Fibroblast of the aortic adventitia (primary cell): ENCODE measurements at regions not wholly inside any gene's neighbourhood (a gene's known extent, or its start where the extent isn't known, plus 50 kb on each side); places are given as distances from the start of the nearest gene placed in this dataset.

Experiments
- DNase-seq: peaks from one replicate; pipeline ENCODE4 v3.0.0-alpha.2; 2010; ENCODE audit warnings: low read depth
- H3K4me3 ChIP-seq: 2 replicates; pipeline ENCODE4 v1.5.1; 2011; ENCODE audit warnings: low read depth, mild to moderate bottlenecking, control low read depth, low read length, moderate library complexity
- TF ChIP-seq, protein P1 (sequence below): IDR thresholded peaks from 2 replicates; pipeline ENCODE4 v1.5.1; 2011; ENCODE audit warnings: mild to moderate bottlenecking, low read length, control low read depth, inconsistent platforms; ENCODE audit not compliant: insufficient read depth

GRCh38 chr10:130790339-130790738, 521.2 kb downstream of the TCERG1L start:
- TF ChIP-seq, protein P1, sequence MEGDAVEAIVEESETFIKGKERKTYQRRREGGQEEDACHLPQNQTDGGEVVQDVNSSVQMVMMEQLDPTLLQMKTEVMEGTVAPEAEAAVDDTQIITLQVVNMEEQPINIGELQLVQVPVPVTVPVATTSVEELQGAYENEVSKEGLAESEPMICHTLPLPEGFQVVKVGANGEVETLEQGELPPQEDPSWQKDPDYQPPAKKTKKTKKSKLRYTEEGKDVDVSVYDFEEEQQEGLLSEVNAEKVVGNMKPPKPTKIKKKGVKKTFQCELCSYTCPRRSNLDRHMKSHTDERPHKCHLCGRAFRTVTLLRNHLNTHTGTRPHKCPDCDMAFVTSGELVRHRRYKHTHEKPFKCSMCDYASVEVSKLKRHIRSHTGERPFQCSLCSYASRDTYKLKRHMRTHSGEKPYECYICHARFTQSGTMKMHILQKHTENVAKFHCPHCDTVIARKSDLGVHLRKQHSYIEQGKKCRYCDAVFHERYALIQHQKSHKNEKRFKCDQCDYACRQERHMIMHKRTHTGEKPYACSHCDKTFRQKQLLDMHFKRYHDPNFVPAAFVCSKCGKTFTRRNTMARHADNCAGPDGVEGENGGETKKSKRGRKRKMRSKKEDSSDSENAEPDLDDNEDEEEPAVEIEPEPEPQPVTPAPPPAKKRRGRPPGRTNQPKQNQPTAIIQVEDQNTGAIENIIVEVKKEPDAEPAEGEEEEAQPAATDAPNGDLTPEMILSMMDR, result no peak
- H3K4me3 ChIP-seq, result no peak overlapping the region
- no peak for DNase-seq

DNA sequence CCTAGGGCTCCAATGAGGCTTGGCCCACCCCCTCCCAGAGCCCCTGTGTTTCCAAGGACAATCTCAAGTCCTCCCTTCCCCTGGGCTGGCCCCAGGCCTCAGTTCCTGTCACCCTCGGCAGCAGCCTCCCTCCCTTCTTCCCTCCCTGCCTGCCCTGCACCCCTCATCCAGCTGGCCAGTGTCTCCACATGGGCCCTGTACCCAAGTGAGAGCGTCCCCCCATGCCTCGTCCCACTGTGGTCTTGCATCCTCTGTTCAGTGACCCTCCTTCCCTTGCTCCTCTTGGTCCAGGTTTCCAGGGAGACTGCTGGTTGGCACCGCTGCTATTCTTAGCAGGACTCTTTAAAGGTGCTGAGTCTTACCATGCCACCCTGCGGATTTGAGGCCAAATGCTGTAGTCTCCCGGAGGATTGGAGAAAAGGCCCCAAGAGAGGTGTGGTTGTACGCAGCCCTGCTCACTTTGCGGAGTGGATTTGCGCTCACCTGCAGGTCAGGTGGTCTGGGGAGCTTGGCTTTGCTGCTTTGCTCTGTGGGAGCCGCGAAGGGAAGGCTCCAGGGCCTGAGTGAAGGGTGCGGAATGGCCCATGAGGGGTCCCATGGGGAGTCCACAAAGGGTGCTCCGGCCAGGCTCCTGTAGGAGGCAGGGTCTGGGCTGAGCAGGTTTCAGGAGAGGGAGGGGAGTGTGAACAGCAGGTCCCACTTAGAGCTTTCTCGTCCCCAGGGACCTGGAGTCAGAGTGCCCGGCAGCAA, 519.2 kb downstream of the TCERG1L start:
- TF ChIP-seq, protein P1, result no peak
- no peak for DNase-seq

DNA sequence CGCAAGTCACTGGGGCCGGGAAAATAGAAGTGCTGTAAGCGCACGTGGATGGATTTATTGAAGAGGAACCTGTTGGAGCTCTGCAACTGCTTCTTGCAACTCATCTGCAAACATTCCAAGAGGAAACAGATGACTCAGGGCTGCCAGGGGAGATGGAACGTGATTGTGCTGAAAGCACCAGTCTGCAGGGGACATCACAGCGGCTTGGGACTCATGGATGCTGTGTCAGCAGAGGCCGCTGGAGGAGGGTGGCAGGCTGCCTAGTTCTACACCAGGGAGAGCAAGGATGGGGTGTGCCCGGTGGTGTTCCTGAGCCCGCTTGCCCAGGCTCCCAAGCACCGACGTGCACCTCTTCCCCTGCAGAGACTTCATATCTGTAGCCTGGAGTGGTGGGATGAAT, 515.7 kb downstream of the TCERG1L start:
- TF ChIP-seq, protein P1, result no peak
- DNase-seq, result no peak
- H3K4me3 ChIP-seq, result no peak overlapping the region

More for the DNA sequence above, 519.2 kb downstream of the TCERG1L start:
- no peak overlapping the region for H3K4me3 ChIP-seq

- H3K4me3 ChIP-seq, result no peak overlapping the region
- DNase-seq, result no peak
- TF ChIP-seq, protein P1, result no peak
These were observed 512.0 kb downstream of the TCERG1L start for GRCh38 chr10:130799532-130799931.

DNA sequence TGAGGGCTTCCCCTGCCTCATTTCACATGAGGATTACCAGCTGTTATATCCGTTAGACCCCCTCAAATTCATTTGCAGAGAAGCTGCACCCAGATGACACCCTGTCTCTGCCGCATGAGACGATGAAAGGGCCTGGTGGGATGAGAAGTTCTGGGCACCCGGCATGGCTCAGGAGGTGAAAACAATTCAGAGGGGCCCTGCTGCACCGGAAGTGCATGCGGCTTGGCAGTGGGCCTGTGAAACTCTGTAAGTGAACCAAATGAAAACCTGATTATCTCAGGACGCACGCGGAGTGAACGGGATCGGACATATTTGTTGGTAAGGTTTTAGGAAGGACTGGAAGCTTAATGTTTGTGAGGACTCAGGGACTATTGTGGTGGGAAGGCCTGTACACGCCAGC, 511.2 kb downstream of the TCERG1L start:
- no peak overlapping the region for H3K4me3 ChIP-seq
- no peak for DNase-seq
- TF ChIP-seq, protein P1, result no peak

DNA sequence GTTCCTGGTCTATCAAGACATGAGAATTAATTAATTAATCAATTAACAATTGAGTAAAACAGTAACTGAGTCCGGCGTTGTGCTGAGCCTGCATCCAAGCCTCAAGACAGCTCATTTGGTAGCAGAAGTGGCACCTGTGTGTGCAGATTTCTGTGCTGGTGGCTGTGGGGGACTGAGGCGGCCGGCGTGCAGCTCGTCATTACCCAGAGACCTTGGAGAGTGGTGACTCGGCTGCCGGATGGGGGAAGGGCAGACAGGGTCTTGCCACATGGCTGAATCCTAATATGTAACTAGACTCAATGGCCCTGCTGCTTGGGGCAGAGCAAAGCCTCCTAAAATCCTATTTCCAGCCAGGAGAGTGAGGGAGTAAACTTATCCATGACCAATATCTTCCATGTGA, 510.2 kb downstream of the TCERG1L start:
- no peak overlapping the region for H3K4me3 ChIP-seq
- TF ChIP-seq, protein P1, result no peak
- no peak for DNase-seq

DNA sequence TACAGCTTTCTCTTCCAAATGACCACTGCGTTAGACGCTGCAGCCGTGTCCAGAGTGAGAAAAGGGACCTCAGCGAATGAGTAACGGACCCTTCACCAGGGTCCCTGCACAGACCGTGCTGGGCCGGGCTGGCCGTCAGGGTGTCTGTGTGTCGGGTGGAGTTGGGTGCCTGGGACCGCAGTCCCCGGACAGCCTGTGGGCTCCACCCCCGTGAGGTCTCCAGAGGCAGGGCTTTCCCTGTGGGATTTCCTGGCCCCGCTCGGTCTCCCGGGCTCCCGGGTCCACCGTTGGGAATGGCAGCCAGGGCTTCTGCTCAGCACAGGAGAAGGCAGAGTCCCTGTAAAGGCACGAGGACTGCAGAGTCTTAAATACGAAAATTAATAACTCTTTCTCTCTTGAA, 509.7 kb downstream of the TCERG1L start:
- DNase-seq, result no peak
- no peak overlapping the region for H3K4me3 ChIP-seq
- TF ChIP-seq, protein P1, result no peak
